Ascending aorta (tissue), 2 donors: ENCODE measurements at regions not wholly inside any gene's neighbourhood (a gene's known extent, or its start where the extent isn't known, plus 50 kb on each side); places are given as distances from the start of the nearest gene placed in this dataset.

Experiments
- DNase-seq, 2 donors: peaks; one replicate each; pipeline ENCODE4 v3.0.0-alpha.2; 2019; ENCODE audit warnings: low spot score in 2 of 2
- H3K27ac ChIP-seq, 2 donors: fragments of 200-600 bp; sonication (generic); one replicate each; pipeline ENCODE4 v1.5.1; 2016 to 2017; ENCODE audit warnings: mild to moderate bottlenecking in 1 of 2
- H3K27me3 ChIP-seq: fragments of 200-600 bp; sonication (generic); one replicate; pipeline ENCODE4 v1.5.1; 2017
- H3K36me3 ChIP-seq, 2 donors: fragments of 200-600 bp; sonication (generic); one replicate each; pipeline ENCODE4 v1.5.1; 2016
- H3K4me1 ChIP-seq, 2 donors: fragments of 200-600 bp; sonication (generic); one replicate each; pipeline ENCODE4 v1.5.1; 2016 to 2017; ENCODE audit warnings: mild to moderate bottlenecking in 1 of 2
- H3K4me3 ChIP-seq, 2 donors: fragments of 200-600 bp; sonication (generic); one replicate each; pipeline ENCODE4 v1.5.1; 2016 to 2017; ENCODE audit warnings: mild to moderate bottlenecking in 1 of 2
- H3K9me3 ChIP-seq, 2 donors: fragments of 200-600 bp; sonication (generic); one replicate each; pipeline ENCODE4 v1.5.1; 2016
- intact Hi-C: fragments of 100-400 bp; cut with DNase I; formaldehyde crosslinking; loops from one replicate; pipeline ENCODE4 v1.15.1; 2023
- TF ChIP-seq, protein P1 (sequence below), 3 experiments: fragments of 200-600 bp in 2 of 3; fragments of 450-650 bp in 1 of 3; sonication (generic) in 2 of 3; IDR thresholded peaks; one replicate each; pipeline ENCODE4 v1.5.1; 2016 to 2019; ENCODE audit warnings: antibody characterized with exemption in 3 of 3, mild to moderate bottlenecking in 1 of 3, moderate library complexity in 1 of 3

- H3K4me1 ChIP-seq = no peaks in the 10 kb centered on the region
- no peaks in the 10 kb centered on the region for H3K36me3 ChIP-seq
- DNase-seq = no peak
- no peaks in the 10 kb centered on the region for H3K27me3 ChIP-seq
- H3K27ac ChIP-seq = no peak overlapping the region
- H3K9me3 ChIP-seq = no peaks in the 10 kb centered on the region
- intact Hi-C loops = no loop called here
- TF ChIP-seq, protein P1, sequence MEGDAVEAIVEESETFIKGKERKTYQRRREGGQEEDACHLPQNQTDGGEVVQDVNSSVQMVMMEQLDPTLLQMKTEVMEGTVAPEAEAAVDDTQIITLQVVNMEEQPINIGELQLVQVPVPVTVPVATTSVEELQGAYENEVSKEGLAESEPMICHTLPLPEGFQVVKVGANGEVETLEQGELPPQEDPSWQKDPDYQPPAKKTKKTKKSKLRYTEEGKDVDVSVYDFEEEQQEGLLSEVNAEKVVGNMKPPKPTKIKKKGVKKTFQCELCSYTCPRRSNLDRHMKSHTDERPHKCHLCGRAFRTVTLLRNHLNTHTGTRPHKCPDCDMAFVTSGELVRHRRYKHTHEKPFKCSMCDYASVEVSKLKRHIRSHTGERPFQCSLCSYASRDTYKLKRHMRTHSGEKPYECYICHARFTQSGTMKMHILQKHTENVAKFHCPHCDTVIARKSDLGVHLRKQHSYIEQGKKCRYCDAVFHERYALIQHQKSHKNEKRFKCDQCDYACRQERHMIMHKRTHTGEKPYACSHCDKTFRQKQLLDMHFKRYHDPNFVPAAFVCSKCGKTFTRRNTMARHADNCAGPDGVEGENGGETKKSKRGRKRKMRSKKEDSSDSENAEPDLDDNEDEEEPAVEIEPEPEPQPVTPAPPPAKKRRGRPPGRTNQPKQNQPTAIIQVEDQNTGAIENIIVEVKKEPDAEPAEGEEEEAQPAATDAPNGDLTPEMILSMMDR (IDR thresholded peaks at IDR 0.05) = no peak
- no peak overlapping the region for H3K4me3 ChIP-seq
Observed at GRCh38 chr12:16674885-16675284, 68.9 kb upstream of the LMO3 start.

GRCh38 chr12:16670456-16671050, 64.6 kb upstream of the LMO3 start:
- TF ChIP-seq, protein P1 (IDR thresholded peaks at IDR 0.05) = no peak
- H3K27ac ChIP-seq = no peak overlapping the region
- intact Hi-C loops = no loop called here
- no peaks in the 10 kb centered on the region for H3K4me1 ChIP-seq
- H3K27me3 ChIP-seq = no peaks in the 10 kb centered on the region
- no peak for DNase-seq
- no peaks in the 10 kb centered on the region for H3K9me3 ChIP-seq
- no peaks in the 10 kb centered on the region for H3K36me3 ChIP-seq
- H3K4me3 ChIP-seq = no peak overlapping the region

DNA sequence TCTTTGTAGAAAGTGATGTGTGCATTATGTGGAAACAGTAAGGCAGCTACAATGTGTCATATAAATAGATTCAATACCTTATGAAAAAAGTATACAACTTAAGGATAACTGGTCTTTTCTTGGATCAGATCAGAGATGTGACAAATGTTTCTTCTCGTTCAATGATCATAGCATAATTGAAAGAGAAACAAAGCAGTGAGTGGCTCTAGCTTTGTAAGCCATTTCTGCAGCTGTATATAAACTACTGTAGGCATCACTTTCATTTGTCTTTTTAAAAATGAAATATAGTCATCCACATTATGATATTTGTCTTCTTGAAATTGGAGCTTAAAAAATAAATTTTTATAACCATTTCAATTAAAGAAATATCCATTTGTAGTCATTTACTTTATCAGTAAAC, 63.8 kb upstream of the LMO3 start:
- Histone ChIP-seq H3K27ac (no peak overlapping the region), H3K27me3 (no peaks in the 10 kb centered on the region), H3K9me3 (no peaks in the 10 kb centered on the region), H3K36me3 (no peaks in the 10 kb centered on the region), H3K4me3 (no peak overlapping the region), H3K4me1 (no peaks in the 10 kb centered on the region)
- no peak for DNase-seq
- intact Hi-C loops = no loop called here
- TF ChIP-seq, protein P1 (IDR thresholded peaks at IDR 0.05) = no peak

GRCh38 chr12:16668198-16668597, 62.2 kb upstream of the LMO3 start:
- no peaks in the 10 kb centered on the region for H3K27me3 ChIP-seq
- H3K4me3 ChIP-seq = no peak overlapping the region
- H3K9me3 ChIP-seq = no peaks in the 10 kb centered on the region
- no peaks in the 10 kb centered on the region for H3K36me3 ChIP-seq
- no peaks in the 10 kb centered on the region for H3K4me1 ChIP-seq
- TF ChIP-seq, protein P1 (IDR thresholded peaks at IDR 0.05) = no peak
- no peak for DNase-seq
- intact Hi-C loops = no loop called here
- H3K27ac ChIP-seq = no peak overlapping the region

DNA sequence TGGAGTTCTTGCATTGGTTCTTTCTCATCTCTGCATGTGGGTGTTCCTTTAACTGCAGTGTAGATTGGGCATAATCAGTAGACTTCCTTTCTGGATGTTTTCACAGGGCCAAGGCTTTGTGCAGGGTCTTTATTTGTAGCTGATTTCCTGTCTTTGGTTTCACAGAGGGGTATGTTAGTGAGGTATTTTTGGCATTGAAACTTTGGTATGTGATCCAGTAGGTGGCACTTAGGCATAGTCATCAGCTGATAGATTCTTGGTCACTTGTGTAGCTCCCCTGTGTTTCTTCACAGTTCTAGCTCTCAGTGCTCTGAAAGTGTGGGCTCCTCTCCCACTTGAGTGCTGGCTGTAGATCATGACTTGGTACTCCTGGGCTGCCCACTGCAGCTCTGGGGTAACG, 52.7 kb upstream of the LMO3 start:
- no peaks in the 10 kb centered on the region for H3K27me3 ChIP-seq
- no peak overlapping the region for H3K27ac ChIP-seq
- TF ChIP-seq, protein P1 (IDR thresholded peaks at IDR 0.05) = no peak
- H3K4me1 ChIP-seq = no peaks in the 10 kb centered on the region
- no peaks in the 10 kb centered on the region for H3K36me3 ChIP-seq
- H3K4me3 ChIP-seq = no peak overlapping the region
- H3K9me3 ChIP-seq = peaks cover 0 to 5% of the 10 kb centered on the region in 2 donors
- DNase-seq = no peak
- intact Hi-C loops = no loop called here
